ENCODE measurements at regions not wholly inside any gene's neighbourhood (a gene's known extent, or its start where the extent isn't known, plus 50 kb on each side); places are given as distances from the start of the nearest gene placed in this dataset.

GRCh38 chr1:198397208-198397808 is 143.2 kb downstream of the ATP6V1G3 start:
- TF ChIP-seq, protein P1, sequence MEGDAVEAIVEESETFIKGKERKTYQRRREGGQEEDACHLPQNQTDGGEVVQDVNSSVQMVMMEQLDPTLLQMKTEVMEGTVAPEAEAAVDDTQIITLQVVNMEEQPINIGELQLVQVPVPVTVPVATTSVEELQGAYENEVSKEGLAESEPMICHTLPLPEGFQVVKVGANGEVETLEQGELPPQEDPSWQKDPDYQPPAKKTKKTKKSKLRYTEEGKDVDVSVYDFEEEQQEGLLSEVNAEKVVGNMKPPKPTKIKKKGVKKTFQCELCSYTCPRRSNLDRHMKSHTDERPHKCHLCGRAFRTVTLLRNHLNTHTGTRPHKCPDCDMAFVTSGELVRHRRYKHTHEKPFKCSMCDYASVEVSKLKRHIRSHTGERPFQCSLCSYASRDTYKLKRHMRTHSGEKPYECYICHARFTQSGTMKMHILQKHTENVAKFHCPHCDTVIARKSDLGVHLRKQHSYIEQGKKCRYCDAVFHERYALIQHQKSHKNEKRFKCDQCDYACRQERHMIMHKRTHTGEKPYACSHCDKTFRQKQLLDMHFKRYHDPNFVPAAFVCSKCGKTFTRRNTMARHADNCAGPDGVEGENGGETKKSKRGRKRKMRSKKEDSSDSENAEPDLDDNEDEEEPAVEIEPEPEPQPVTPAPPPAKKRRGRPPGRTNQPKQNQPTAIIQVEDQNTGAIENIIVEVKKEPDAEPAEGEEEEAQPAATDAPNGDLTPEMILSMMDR (IDR thresholded peaks at IDR 0.05) = no peak
- TF ChIP-seq ZFX (IDR thresholded peaks at IDR 0.05; ENCODE audit: borderline replicate concordance) = no peak

Measured in 22Rv1 (cell line).